Bronchial epithelial cell (primary cell): ENCODE measurements at regions not wholly inside any gene's neighbourhood (a gene's known extent, or its start where the extent isn't known, plus 50 kb on each side); places are given as distances from the start of the nearest gene placed in this dataset.
A peak's percentile ranks its signal among the peaks of the same experiment; 100 is the strongest.

Experiments used
- DNase-seq: peaks from one replicate; pipeline ENCODE4 v3.0.0-alpha.2; 2010; ENCODE audit warnings: low read depth
- FAIRE-seq: peaks from 2 replicates; lab custom pipeline; 2011; peaks lifted over from hg19 to GRCh38; lab: Jason Lieb, UNC
- H3K27me3 ChIP-seq: 2 replicates; pipeline ENCODE4 v1.5.1; 2011; ENCODE audit warnings: low read length; ENCODE audit not compliant: control insufficient read depth, insufficient read depth
- H3K36me3 ChIP-seq: 2 replicates; pipeline ENCODE4 v1.5.1; 2011; ENCODE audit warnings: low read length; ENCODE audit not compliant: control insufficient read depth, insufficient read depth
- H3K4me3 ChIP-seq: 2 replicates; pipeline ENCODE4 v1.5.1; 2011; ENCODE audit warnings: mild to moderate bottlenecking, low read depth, low read length, control low read depth
- TF ChIP-seq, protein P1 (sequence below): IDR thresholded peaks from 2 replicates; pipeline ENCODE4 v1.5.1; 2011; ENCODE audit warnings: mild to moderate bottlenecking, moderate library complexity, low read length, control low read depth, inconsistent platforms; ENCODE audit not compliant: insufficient read depth, severe bottlenecking

DNA sequence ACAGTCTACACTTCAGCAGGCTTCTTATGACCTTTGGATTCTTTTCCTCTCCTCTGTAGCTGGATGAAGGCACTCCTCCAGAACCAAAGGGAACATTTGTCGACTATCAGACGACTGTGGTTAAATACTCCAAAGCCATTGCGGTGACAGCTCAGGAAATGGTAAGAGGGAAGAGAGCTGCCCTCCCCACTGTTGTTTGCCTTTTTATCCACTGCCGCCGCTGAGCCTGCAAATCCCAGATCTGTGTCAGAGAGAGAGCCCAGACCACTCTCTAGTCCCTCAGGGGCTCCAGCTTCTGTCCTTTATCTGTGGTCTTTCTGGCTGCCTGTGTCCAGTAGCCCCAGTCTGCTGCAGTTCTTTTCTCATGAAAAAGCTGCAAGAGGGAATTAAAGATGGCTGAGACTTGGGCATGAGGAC lies 261.5 kb upstream of the TPM1 start:
- no peak for DNase-seq
- Histone ChIP-seq H3K27me3 (no peaks in the 10 kb centered on the region), H3K4me3 (no peak overlapping the region), H3K36me3 (no peaks in the 10 kb centered on the region)
- TF ChIP-seq, protein P1, sequence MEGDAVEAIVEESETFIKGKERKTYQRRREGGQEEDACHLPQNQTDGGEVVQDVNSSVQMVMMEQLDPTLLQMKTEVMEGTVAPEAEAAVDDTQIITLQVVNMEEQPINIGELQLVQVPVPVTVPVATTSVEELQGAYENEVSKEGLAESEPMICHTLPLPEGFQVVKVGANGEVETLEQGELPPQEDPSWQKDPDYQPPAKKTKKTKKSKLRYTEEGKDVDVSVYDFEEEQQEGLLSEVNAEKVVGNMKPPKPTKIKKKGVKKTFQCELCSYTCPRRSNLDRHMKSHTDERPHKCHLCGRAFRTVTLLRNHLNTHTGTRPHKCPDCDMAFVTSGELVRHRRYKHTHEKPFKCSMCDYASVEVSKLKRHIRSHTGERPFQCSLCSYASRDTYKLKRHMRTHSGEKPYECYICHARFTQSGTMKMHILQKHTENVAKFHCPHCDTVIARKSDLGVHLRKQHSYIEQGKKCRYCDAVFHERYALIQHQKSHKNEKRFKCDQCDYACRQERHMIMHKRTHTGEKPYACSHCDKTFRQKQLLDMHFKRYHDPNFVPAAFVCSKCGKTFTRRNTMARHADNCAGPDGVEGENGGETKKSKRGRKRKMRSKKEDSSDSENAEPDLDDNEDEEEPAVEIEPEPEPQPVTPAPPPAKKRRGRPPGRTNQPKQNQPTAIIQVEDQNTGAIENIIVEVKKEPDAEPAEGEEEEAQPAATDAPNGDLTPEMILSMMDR = no peak
- no peak for FAIRE-seq

DNA sequence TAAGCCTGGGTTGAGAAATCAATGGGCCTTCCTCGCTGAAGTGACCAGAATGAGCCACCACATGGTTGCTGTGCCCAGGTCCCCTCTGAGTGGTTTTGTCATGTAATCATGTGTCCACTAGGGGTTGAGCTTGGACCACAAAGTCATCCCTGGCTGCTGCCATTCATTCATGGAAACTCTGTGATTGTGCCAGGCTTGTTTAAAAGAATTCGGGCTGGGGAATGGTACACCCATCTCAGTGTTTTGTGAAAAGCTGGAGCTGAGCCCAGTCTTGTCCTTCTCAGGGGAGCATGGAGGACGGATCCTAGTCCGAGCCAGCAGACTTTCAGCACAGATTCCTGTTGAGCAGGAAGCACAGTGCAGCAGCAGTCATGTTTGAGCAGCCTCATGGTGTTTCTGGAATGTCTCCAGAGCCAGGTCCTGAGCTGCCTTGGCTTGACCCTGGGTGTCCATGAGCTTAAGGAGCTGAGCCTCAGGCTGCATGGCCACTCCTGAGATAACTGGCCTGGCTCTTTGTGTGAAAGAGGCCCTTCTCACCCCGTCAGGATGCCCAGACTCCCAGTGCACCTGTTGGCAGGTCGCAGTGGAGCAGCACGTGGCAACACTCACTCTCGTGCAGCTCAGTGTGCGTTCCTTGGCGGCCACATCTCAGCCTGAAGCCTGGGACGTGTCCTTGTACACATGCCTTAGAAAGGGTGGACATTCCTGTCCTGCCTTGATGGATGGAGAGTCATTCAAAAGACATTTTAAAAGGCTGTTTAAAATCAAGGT lies 260.3 kb upstream of the TPM1 start:
- Histone ChIP-seq H3K27me3 (no peaks in the 10 kb centered on the region), H3K36me3 (no peaks in the 10 kb centered on the region), H3K4me3 (no peak overlapping the region)
- peak; percentile 64 for FAIRE-seq
- peak; percentile 80 for DNase-seq
- TF ChIP-seq, protein P1 = peak; percentile 76

DNA sequence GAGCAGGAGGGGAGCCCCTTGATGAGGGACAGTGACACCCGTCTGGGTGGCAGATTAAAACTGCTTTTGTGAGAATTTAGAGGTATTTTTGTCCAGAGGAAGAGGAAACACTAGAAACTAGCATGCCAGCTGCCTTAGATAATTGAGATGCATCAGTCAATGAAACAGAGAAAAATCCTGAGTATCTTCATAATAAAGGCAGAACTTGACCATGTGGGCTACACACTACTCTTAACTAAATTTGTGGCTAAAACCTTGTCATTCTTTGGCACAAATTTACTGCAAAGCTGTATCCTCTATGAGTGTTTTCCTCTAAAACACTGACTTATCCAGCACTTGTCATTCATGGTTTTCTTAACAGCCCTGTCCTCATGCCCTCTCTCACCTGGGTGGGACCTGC lies 259.7 kb upstream of the TPM1 start:
- DNase-seq (no peak), FAIRE-seq (no peak)
- Histone ChIP-seq H3K36me3 (no peaks in the 10 kb centered on the region), H3K4me3 (no peak overlapping the region), H3K27me3 (no peaks in the 10 kb centered on the region)
- TF ChIP-seq, protein P1 = no peak

DNA sequence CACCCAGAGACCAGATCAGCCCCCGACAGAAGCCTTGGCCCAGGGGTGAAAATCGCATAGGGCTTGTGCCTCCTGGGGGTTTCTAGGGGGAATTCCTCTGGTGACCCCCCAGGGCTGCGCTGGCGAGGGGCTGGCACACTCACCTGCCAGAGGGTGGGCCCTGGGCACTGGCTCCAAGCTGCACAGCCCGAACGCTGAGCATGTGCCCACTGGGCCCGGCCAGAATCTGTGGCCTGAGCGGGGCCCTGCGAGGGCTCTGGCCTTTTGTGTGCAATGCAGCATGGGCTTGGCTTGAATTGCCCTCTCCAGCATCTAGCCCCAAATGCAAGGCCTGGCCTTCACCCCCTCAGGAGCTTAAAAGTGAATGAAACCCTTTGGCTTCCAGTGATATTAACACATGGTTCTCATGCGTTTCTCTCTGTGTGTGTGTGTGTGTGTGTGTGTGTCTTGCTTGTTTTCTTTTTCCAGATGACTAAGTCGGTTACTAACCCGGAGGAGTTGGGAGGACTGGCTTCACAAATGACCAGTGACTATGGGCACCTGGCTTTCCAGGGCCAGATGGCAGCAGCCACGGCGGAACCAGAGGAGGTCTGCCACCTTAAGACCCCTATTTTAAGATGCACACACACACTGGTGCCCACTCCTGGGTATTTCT lies 259.1 kb upstream of the TPM1 start:
- FAIRE-seq (no peak), DNase-seq (peak; percentile 37)
- Histone ChIP-seq H3K27me3 (no peaks in the 10 kb centered on the region), H3K4me3 (no peak overlapping the region), H3K36me3 (no peaks in the 10 kb centered on the region)
- TF ChIP-seq, protein P1 = no peak

DNA sequence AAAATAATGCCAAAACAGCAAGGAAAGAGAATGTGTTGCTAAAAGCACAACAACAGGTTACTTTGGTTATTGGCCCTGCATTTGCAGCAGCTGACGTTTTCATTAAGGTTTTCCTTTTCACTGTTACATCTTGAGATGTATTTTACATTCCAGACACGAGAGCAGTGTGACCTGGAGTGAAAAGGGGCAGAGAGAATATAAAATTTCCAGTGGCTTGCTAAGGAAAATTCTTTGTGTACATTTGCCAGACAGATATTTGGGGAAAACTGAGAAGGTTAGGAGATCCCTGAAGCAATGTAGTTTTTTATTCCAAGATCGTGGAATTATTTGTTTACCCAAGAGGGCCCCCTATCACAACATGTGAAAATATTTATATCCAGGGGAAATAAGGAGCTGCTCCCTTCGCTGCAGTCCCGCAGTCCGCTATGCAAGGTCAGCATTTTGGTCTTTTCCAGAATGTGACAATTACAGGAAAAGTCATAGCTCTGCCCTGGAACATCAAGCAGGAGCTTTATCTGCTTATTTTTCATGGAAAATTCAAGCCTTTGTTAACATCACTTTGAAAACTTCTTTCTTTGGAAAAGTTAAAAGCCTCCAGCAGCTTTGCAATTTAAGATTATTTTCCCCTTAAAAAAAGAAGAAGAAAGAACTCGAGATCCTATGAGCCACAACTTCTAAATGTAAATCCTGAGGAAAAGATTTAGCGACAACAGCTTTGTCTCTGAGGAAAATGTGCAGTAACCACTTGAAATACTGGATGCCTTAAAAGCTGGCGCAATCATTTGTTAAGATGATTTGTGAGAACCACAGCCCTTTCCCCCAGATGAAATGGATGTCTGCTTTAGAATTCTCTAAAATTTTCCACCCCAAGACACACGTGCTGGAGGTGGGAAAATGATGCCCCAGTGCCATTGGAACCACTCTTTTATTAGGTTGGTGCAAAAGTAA lies 256.4 kb upstream of the TPM1 start:
- DNase-seq (no peak), FAIRE-seq (no peak)
- TF ChIP-seq, protein P1 = no peak
- Histone ChIP-seq H3K4me3 (no peak overlapping the region), H3K27me3 (no peaks in the 10 kb centered on the region), H3K36me3 (no peaks in the 10 kb centered on the region)
